ENCODE measurements at regions not wholly inside any gene's neighbourhood (a gene's known extent, or its start where the extent isn't known, plus 50 kb on each side); places are given as distances from the start of the nearest gene placed in this dataset.

DNA sequence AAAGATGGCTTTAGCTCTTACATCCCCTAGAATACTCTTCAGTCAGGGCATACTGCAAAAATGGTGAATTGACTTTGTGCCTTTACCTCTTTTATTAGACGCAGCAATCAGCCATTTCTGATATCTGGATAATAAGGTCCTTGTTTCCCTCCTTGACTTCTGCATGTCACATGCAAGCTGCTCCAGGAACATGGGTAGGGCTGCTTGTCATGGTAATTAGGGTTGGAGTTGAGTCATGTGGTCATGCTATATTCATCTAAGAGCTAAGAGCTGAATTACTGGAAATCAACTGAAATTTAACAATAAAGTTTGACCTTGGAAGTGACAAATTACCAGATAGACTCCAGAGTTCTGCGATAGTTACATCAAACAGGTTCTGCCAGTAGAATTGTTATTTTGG lies 122.2 kb downstream of the DDX3Y start:
- TF ChIP-seq EZH2 (IDR thresholded peaks at IDR 0.05; ENCODE audit: insufficient read depth, poor library complexity, severe bottlenecking) (no peak), EZH2phosphoT487 (IDR thresholded peaks at IDR 0.05; ENCODE audit: insufficient read depth, low read depth) (no peak)
